NCI-H2196 (cell line): ENCODE measurements at regions not wholly inside any gene's neighbourhood (a gene's known extent, or its start where the extent isn't known, plus 50 kb on each side); places are given as distances from the start of the nearest gene placed in this dataset.

Experiments used
- DNase-seq: peaks from one replicate; lab custom pipeline; 2025; ENCODE audit not compliant: unreplicated experiment; lab: John Stamatoyannopoulos, UW

- DNase-seq: no peak
These were observed 833.5 kb downstream of the DHX35 start for GRCh38 chr20:39795401-39796272.

GRCh38 chr20:39792334-39792733 is 830.2 kb downstream of the DHX35 start:
- DNase-seq: no peak

- no peak for DNase-seq
These were observed 827.3 kb downstream of the DHX35 start for GRCh38 chr20:39789411-39789810.

GRCh38 chr20:39785252-39785917 is 823.2 kb downstream of the DHX35 start:
- no peak for DNase-seq

- DNase-seq: no peak
These were observed 822.5 kb downstream of the DHX35 start for GRCh38 chr20:39784693-39785092.

GRCh38 chr20:39778847-39779604 is 816.9 kb downstream of the DHX35 start:
- DNase-seq: no peak

- DNase-seq: no peak
These were observed 816.3 kb downstream of the DHX35 start for GRCh38 chr20:39778431-39778830.

- no peak for DNase-seq
These were observed 815.5 kb downstream of the DHX35 start for GRCh38 chr20:39777610-39778009.

- peak; percentile 54 for DNase-seq
These were observed 813.0 kb downstream of the DHX35 start for GRCh38 chr20:39775110-39775509.

- no peak for DNase-seq
These were observed 811.3 kb downstream of the DHX35 start for GRCh38 chr20:39773380-39774000.

- no peak for DNase-seq
These were observed 805.2 kb downstream of the DHX35 start for GRCh38 chr20:39767352-39767751.

GRCh38 chr20:39766333-39766732 is 804.2 kb downstream of the DHX35 start:
- DNase-seq: no peak

GRCh38 chr20:39762716-39763115 is 800.6 kb downstream of the DHX35 start:
- no peak for DNase-seq

- DNase-seq: no peak
These were observed 796.7 kb downstream of the DHX35 start for GRCh38 chr20:39758876-39759275.

GRCh38 chr20:39756828-39757227 is 794.7 kb downstream of the DHX35 start:
- no peak for DNase-seq

- DNase-seq: no peak
These were observed 794.2 kb downstream of the DHX35 start for GRCh38 chr20:39756369-39756768.

- no peak for DNase-seq
These were observed 790.2 kb downstream of the DHX35 start for GRCh38 chr20:39752262-39752876.

GRCh38 chr20:39751557-39752137 is 789.5 kb downstream of the DHX35 start:
- no peak for DNase-seq

GRCh38 chr20:39745380-39745779 is 783.2 kb downstream of the DHX35 start:
- no peak for DNase-seq

- DNase-seq: no peak
These were observed 776.5 kb downstream of the DHX35 start for GRCh38 chr20:39738651-39739050.
